GM06990 (cell line): ENCODE measurements at regions not wholly inside any gene's neighbourhood (a gene's known extent, or its start where the extent isn't known, plus 50 kb on each side); places are given as distances from the start of the nearest gene placed in this dataset.

Source experiments
- DNase-seq: peaks from one replicate; pipeline ENCODE4 v3.0.0-alpha.2; 2011; ENCODE audit not compliant: insufficient read length; ENCODE audit errors: extremely low read depth
- H3K27me3 ChIP-seq: replicated peaks from 2 replicates; pipeline ENCODE4 v1.6.0; 2011; ENCODE audit warnings: low read length; ENCODE audit not compliant: control insufficient read depth, insufficient read depth
- H3K36me3 ChIP-seq: 2 replicates; pipeline ENCODE4 v1.5.1; 2011; ENCODE audit warnings: low read length; ENCODE audit not compliant: control insufficient read depth, insufficient read depth
- H3K4me3 ChIP-seq: replicated peaks from 2 replicates; pipeline ENCODE4 v1.5.1; 2011; ENCODE audit warnings: low read depth, mild to moderate bottlenecking, control low read depth, low read length
- CTCF ChIP-seq: IDR thresholded peaks from 2 replicates; pipeline ENCODE4 v1.5.1; 2011; ENCODE audit warnings: low read length, control low read depth, mild to moderate bottlenecking, inconsistent platforms; ENCODE audit not compliant: insufficient read depth, poor library complexity, severe bottlenecking

GRCh38 chr9:1473956-1474634 is 423.9 kb downstream of the DMRT2 start:
- TF ChIP-seq CTCF: no peak

GRCh38 chr9:1474671-1475070 is 424.5 kb downstream of the DMRT2 start:
- Histone ChIP-seq H3K27me3 (no peaks in the 10 kb centered on the region), H3K36me3 (no peaks in the 10 kb centered on the region), H3K4me3 (no peak overlapping the region)
- DNase-seq: no peak
- no peak for TF ChIP-seq CTCF

More at GRCh38 chr9:1473956-1474634, 423.9 kb downstream of the DMRT2 start:
- Histone ChIP-seq H3K36me3 (no peaks in the 10 kb centered on the region), H3K4me3 (no peak overlapping the region), H3K27me3 (no peaks in the 10 kb centered on the region)
- no peak for DNase-seq

- H3K27me3 ChIP-seq: no peaks in the 10 kb centered on the region
- no peak for TF ChIP-seq CTCF
- H3K4me3 ChIP-seq: no peak overlapping the region
- no peaks in the 10 kb centered on the region for H3K36me3 ChIP-seq
- peak; percentile 32 for DNase-seq
Observed at GRCh38 chr9:1490341-1491232, 440.4 kb downstream of the DMRT2 start.

- H3K4me3 ChIP-seq: no peak overlapping the region
- H3K27me3 ChIP-seq: no peaks in the 10 kb centered on the region
- no peak for DNase-seq
- H3K36me3 ChIP-seq: no peaks in the 10 kb centered on the region
- TF ChIP-seq CTCF: no peak
Observed at GRCh38 chr9:1492156-1492555, 442.0 kb downstream of the DMRT2 start.

- no peak overlapping the region for H3K4me3 ChIP-seq
- H3K36me3 ChIP-seq: no peaks in the 10 kb centered on the region
- no peak for TF ChIP-seq CTCF
- DNase-seq: no peak
- H3K27me3 ChIP-seq: no peaks in the 10 kb centered on the region
Observed at GRCh38 chr9:1495282-1496030, 445.3 kb downstream of the DMRT2 start.
